H9 (cell line): ENCODE measurements at regions not wholly inside any gene's neighbourhood (a gene's known extent, or its start where the extent isn't known, plus 50 kb on each side); places are given as distances from the start of the nearest gene placed in this dataset.

ENCODE experiments used
- DNase-seq: peaks from one replicate; pipeline ENCODE4 v3.0.0-alpha.2; 2017
- H2AFZ ChIP-seq: one replicate; pipeline ENCODE4 v1.6.1; 2013; ENCODE audit warnings: mild to moderate bottlenecking, low read length, control low read depth, moderate library complexity
- H2AK5ac ChIP-seq: 2 replicates; pipeline ENCODE4 v1.6.1; 2013; ENCODE audit warnings: low read length, control low read depth, mixed read lengths; ENCODE audit not compliant: insufficient read length
- H2BK120ac ChIP-seq: one replicate; pipeline ENCODE4 v1.6.1; 2013; ENCODE audit warnings: low read depth, mild to moderate bottlenecking, low read length, control low read depth, inconsistent platforms; ENCODE audit not compliant: poor library complexity, severe bottlenecking
- H2BK12ac ChIP-seq: 2 replicates; pipeline ENCODE4 v1.6.1; 2013; ENCODE audit warnings: low read length, control low read depth, mixed read lengths, low read depth; ENCODE audit not compliant: insufficient read length
- H2BK15ac ChIP-seq: 2 replicates; pipeline ENCODE4 v1.6.1; 2013; ENCODE audit warnings: low read depth, low read length, control low read depth
- H2BK20ac ChIP-seq: one replicate; pipeline ENCODE4 v1.6.1; 2013; ENCODE audit warnings: low read depth, mild to moderate bottlenecking, low read length, control low read depth, inconsistent platforms; ENCODE audit not compliant: poor library complexity, severe bottlenecking
- H2BK5ac ChIP-seq: 2 replicates; pipeline ENCODE4 v1.6.1; 2013; ENCODE audit warnings: low read length, control low read depth, mixed read lengths; ENCODE audit not compliant: insufficient read length
- H3K14ac ChIP-seq: 2 replicates; pipeline ENCODE4 v1.6.1; 2013; ENCODE audit warnings: low read length, control low read depth; ENCODE audit not compliant: insufficient read depth
- H3K18ac ChIP-seq: 2 replicates; pipeline ENCODE4 v1.6.1; 2013; ENCODE audit warnings: low read depth, mild to moderate bottlenecking, mixed read lengths, low read length, control low read depth; ENCODE audit not compliant: insufficient read length
- H3K23ac ChIP-seq: 2 replicates; pipeline ENCODE4 v1.6.1; 2013; ENCODE audit warnings: low read length, control low read depth, mixed read lengths, low read depth; ENCODE audit not compliant: insufficient read length
- H3K23me2 ChIP-seq: 2 replicates; pipeline ENCODE4 v1.6.1; 2013; ENCODE audit warnings: low read depth, mild to moderate bottlenecking, mixed read lengths, low read length, control low read depth; ENCODE audit not compliant: insufficient read length, poor library complexity, severe bottlenecking
- H3K27ac ChIP-seq: 2 replicates; pipeline ENCODE4 v1.5.1; 2013; ENCODE audit warnings: low read length, control low read depth, mixed read lengths, low read depth; ENCODE audit not compliant: insufficient read length
- H3K27me3 ChIP-seq: 2 replicates; pipeline ENCODE4 v1.6.1; 2013; ENCODE audit warnings: low read length, control low read depth, inconsistent platforms; ENCODE audit not compliant: insufficient read depth
- H3K4ac ChIP-seq: 2 replicates; pipeline ENCODE4 v1.6.1; 2013; ENCODE audit warnings: low read depth, mild to moderate bottlenecking, control low read depth, inconsistent platforms, low read length, moderate library complexity
- H3K4me1 ChIP-seq: 2 replicates; pipeline ENCODE4 v1.6.1; 2013; ENCODE audit warnings: low read length, control low read depth, inconsistent platforms; ENCODE audit not compliant: insufficient read depth
- H3K4me2 ChIP-seq: 2 replicates; pipeline ENCODE4 v1.6.1; 2013; ENCODE audit warnings: low read length, control low read depth, mixed read lengths; ENCODE audit not compliant: insufficient read length, insufficient read depth
- H3K56ac ChIP-seq: 2 replicates; pipeline ENCODE4 v1.6.1; 2013; ENCODE audit warnings: low read depth, mild to moderate bottlenecking, mixed read lengths, low read length, control low read depth; ENCODE audit not compliant: insufficient read length
- H3K79me1 ChIP-seq: 2 replicates; pipeline ENCODE4 v1.6.1; 2013; ENCODE audit warnings: low read depth, mild to moderate bottlenecking, moderate library complexity, low read length, control low read depth, inconsistent platforms; ENCODE audit not compliant: insufficient read depth, poor library complexity, severe bottlenecking
- H3K79me2 ChIP-seq: 2 replicates; pipeline ENCODE4 v1.6.1; 2013; ENCODE audit warnings: low read length, control low read depth, inconsistent platforms; ENCODE audit not compliant: insufficient read depth
- H3K9ac ChIP-seq: 2 replicates; pipeline ENCODE4 v1.6.1; 2013; ENCODE audit warnings: low read length, control low read depth, mixed read lengths; ENCODE audit not compliant: insufficient read length; ENCODE audit errors: extremely low read depth
- H3K9me3 ChIP-seq: one replicate; pipeline ENCODE4 v1.6.1; 2013; ENCODE audit warnings: low read depth, low read length, inconsistent platforms; ENCODE audit not compliant: control insufficient read depth
- H3T11ph ChIP-seq: one replicate; pipeline ENCODE4 v1.6.1; 2013; ENCODE audit warnings: mild to moderate bottlenecking, low read length, control low read depth, inconsistent platforms
- H4K20me1 ChIP-seq: one replicate; pipeline ENCODE4 v1.6.1; 2013; ENCODE audit not compliant: control insufficient read depth, insufficient read length, insufficient read depth
- H4K5ac ChIP-seq: 2 replicates; pipeline ENCODE4 v1.6.1; 2013; ENCODE audit warnings: low read depth, mild to moderate bottlenecking, mixed read lengths, low read length, control low read depth; ENCODE audit not compliant: insufficient read length
- H4K8ac ChIP-seq: replicated peaks from 2 replicates; pipeline ENCODE4 v1.6.1; 2013; ENCODE audit warnings: low read length, control low read depth, mixed read lengths, low read depth; ENCODE audit not compliant: insufficient read length
- H4K91ac ChIP-seq: 2 replicates; pipeline ENCODE4 v1.6.1; 2013; ENCODE audit warnings: low read depth, mild to moderate bottlenecking, moderate library complexity, mixed read lengths, low read length, control low read depth; ENCODE audit not compliant: insufficient read length
- H3K27ac Mint-ChIP-seq, 3 experiments: 2 replicates in 2 of 3; 3 replicates in 1 of 3; pipeline ENCODE4 v1.8.0; 2020 to 2021; ENCODE audit warnings: mixed read lengths in 3 of 3, mild to moderate bottlenecking in 1 of 3, moderate library complexity in 1 of 3
- H3K27me3 Mint-ChIP-seq: 2 replicates; pipeline ENCODE4 v1.8.0; 2021; ENCODE audit warnings: low read depth, mild to moderate bottlenecking, moderate library complexity, mixed read lengths
- H3K36me3 Mint-ChIP-seq, 3 experiments: 2 replicates in 2 of 3; 3 replicates in 1 of 3; pipeline ENCODE4 v1.8.0; 2020 to 2021; ENCODE audit warnings: low read depth in 3 of 3, mixed read lengths in 3 of 3; ENCODE audit not compliant: insufficient read depth in 1 of 3
- H3K4me1 Mint-ChIP-seq, 2 experiments: 2 replicates each; pipeline ENCODE4 v1.8.0; 2020; ENCODE audit warnings: mixed read lengths in 2 of 2
- H3K4me3 Mint-ChIP-seq, 2 experiments: 2 replicates in 1 of 2; 3 replicates in 1 of 2; pipeline ENCODE4 v1.8.0; 2020 to 2021; ENCODE audit warnings: mild to moderate bottlenecking in 2 of 2, mixed read lengths in 2 of 2, moderate library complexity in 1 of 2
- H3K9me3 Mint-ChIP-seq, 2 experiments: 2 replicates in 1 of 2; 3 replicates in 1 of 2; pipeline ENCODE4 v1.8.0; 2020; ENCODE audit warnings: mild to moderate bottlenecking in 2 of 2, mixed read lengths in 2 of 2, moderate library complexity in 1 of 2
- WGBS: extraction: QIAGEN DNeasy Blood & Tissue Kit; methylation state at CpG from one replicate; pipeline ENCODE4 v1.1.7; 2013; ENCODE audit warnings: missing lambda C conversion rate, low lambda C conversion rate, mixed read lengths; ENCODE audit not compliant: insufficient read length; ENCODE audit errors: extremely low coverage; 5-methylcytosine and 5-hydroxymethylcytosine counted together
- TF ChIP-seq, protein P1 (sequence below): fragments of 200-600 bp; sonication (generic); conservative IDR thresholded peaks from 3 replicates; pipeline ENCODE4 v1.8.0; 2021; ENCODE audit warnings: antibody characterized with exemption, mild to moderate bottlenecking

- peaks cover 28% of the 10 kb centered on the region for H3K27me3 Mint-ChIP-seq
Measured at GRCh38 chr2:176537932-176538331, 268.7 kb downstream of the MTX2 start.

More at GRCh38 chr2:176537932-176538331, 268.7 kb downstream of the MTX2 start:
- Mint-ChIP-seq H3K4me3 (no peak overlapping the region), H3K36me3 (no peaks in the 10 kb centered on the region), H3K4me1 (peaks cover 9 to 10% of the 10 kb centered on the region in 2 experiments; a peak in 3 of 4 replicates), H3K9me3 (no peaks in the 10 kb centered on the region), H3K27ac (no peak overlapping the region)
- WGBS = no CpG with 5 or more reads among the region's 3 CpGs
- H3K23me2 ChIP-seq = no peaks in the 10 kb centered on the region
- H4K91ac ChIP-seq = no peak overlapping the region
- no peak overlapping the region for H4K8ac ChIP-seq
- no peak overlapping the region for H2AK5ac ChIP-seq
- no peak overlapping the region for H2BK5ac ChIP-seq
- no peak overlapping the region for H2BK12ac ChIP-seq
- no peak overlapping the region for H2AFZ ChIP-seq
- no peak overlapping the region for H3K9ac ChIP-seq
- H3K4me2 ChIP-seq = no peak overlapping the region
- no peak overlapping the region for H2BK15ac ChIP-seq
- no peaks in the 10 kb centered on the region; the same call in 1 of the 2 replicates for H3K27me3 ChIP-seq
- H3K4me1 ChIP-seq = no peaks in the 10 kb centered on the region; the same call in 1 of the 2 replicates
- no peak overlapping the region for H2BK20ac ChIP-seq
- TF ChIP-seq, protein P1, sequence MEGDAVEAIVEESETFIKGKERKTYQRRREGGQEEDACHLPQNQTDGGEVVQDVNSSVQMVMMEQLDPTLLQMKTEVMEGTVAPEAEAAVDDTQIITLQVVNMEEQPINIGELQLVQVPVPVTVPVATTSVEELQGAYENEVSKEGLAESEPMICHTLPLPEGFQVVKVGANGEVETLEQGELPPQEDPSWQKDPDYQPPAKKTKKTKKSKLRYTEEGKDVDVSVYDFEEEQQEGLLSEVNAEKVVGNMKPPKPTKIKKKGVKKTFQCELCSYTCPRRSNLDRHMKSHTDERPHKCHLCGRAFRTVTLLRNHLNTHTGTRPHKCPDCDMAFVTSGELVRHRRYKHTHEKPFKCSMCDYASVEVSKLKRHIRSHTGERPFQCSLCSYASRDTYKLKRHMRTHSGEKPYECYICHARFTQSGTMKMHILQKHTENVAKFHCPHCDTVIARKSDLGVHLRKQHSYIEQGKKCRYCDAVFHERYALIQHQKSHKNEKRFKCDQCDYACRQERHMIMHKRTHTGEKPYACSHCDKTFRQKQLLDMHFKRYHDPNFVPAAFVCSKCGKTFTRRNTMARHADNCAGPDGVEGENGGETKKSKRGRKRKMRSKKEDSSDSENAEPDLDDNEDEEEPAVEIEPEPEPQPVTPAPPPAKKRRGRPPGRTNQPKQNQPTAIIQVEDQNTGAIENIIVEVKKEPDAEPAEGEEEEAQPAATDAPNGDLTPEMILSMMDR = no peak
- no peak overlapping the region for H3K23ac ChIP-seq
- no peaks in the 10 kb centered on the region for H3K9me3 ChIP-seq
- H3T11ph ChIP-seq = no peak overlapping the region
- H2BK120ac ChIP-seq = no peak overlapping the region
- no peak overlapping the region for H4K5ac ChIP-seq
- H3K79me2 ChIP-seq = no peaks in the 10 kb centered on the region
- no peak overlapping the region for H3K18ac ChIP-seq
- no peaks in the 10 kb centered on the region for H4K20me1 ChIP-seq
- no peaks in the 10 kb centered on the region for H3K79me1 ChIP-seq
- no peak overlapping the region for H3K27ac ChIP-seq
- no peak for DNase-seq
- H3K4ac ChIP-seq = no peak overlapping the region
- H3K14ac ChIP-seq = no peak overlapping the region
- no peak overlapping the region for H3K56ac ChIP-seq
